Esophagus squamous epithelium (tissue), 5 donors: ENCODE measurements at regions not wholly inside any gene's neighbourhood (a gene's known extent, or its start where the extent isn't known, plus 50 kb on each side); places are given as distances from the start of the nearest gene placed in this dataset.

Experiments
- DNase-seq: peaks from one replicate; lab custom pipeline; 2025; lab: John Stamatoyannopoulos, UW
- H3K27ac ChIP-seq, 4 donors: fragments of 200-600 bp; sonication (generic); one replicate each; pipeline ENCODE4 v1.5.1; 2016 to 2019; ENCODE audit warnings: mild to moderate bottlenecking in 1 of 4
- H3K27me3 ChIP-seq, 4 donors: fragments of 200-600 bp; sonication (generic); 1 replicate in 3 of 4; 2 replicates in 1 of 4; pipeline versions ENCODE4 v1.5.1 to v1.6.0; 2017 to 2021; ENCODE audit warnings: antibody characterized with exemption in 1 of 4
- H3K36me3 ChIP-seq, 3 donors: fragments of 200-600 bp; sonication (generic); one replicate each; pipeline ENCODE4 v1.5.1; 2016 to 2019
- H3K4me1 ChIP-seq, 3 donors: fragments of 200-600 bp; sonication (generic); one replicate each; pipeline ENCODE4 v1.5.1; 2017 to 2019
- H3K4me3 ChIP-seq, 4 donors: fragments of 200-600 bp; sonication (generic); 1 replicate in 3 of 4; 2 replicates in 1 of 4; pipeline ENCODE4 v1.5.1; 2016 to 2019; ENCODE audit warnings: mild to moderate bottlenecking in 2 of 4, moderate library complexity in 1 of 4
- H3K9me3 ChIP-seq, 3 donors: fragments of 200-600 bp; sonication (generic); one replicate each; pipeline ENCODE4 v1.5.1; 2016 to 2019
- POLR2A ChIP-seq, 4 donors: fragments of 450-650 bp; IDR thresholded peaks; one replicate each; pipeline ENCODE4 v1.6.1; 2017; ENCODE audit warnings: antibody characterized with exemption in 4 of 4, mild to moderate bottlenecking in 4 of 4, moderate library complexity in 3 of 4
- WGBS, 2 donors: methylation state at CpG; one replicate each; pipeline ENCODE4 v1.1.5; 2018; 5-methylcytosine and 5-hydroxymethylcytosine counted together
- intact Hi-C: fragments of 100-400 bp; cut with DNase I; formaldehyde crosslinking; loops from one replicate; pipeline ENCODE4 v1.15.0; 2022
- TF ChIP-seq, protein P1 (sequence below), 6 experiments: fragments of 450-650 bp in 4 of 6; fragments of 200-600 bp in 2 of 6; sonication (generic) in 2 of 6; IDR thresholded peaks; one replicate each; pipeline ENCODE4 v1.5.1; 2016 to 2019; ENCODE audit warnings: antibody characterized with exemption in 6 of 6, mild to moderate bottlenecking in 4 of 6, moderate library complexity in 4 of 6
- donor health status: DM: yes; HTN: yes; CAD: no.

DNA sequence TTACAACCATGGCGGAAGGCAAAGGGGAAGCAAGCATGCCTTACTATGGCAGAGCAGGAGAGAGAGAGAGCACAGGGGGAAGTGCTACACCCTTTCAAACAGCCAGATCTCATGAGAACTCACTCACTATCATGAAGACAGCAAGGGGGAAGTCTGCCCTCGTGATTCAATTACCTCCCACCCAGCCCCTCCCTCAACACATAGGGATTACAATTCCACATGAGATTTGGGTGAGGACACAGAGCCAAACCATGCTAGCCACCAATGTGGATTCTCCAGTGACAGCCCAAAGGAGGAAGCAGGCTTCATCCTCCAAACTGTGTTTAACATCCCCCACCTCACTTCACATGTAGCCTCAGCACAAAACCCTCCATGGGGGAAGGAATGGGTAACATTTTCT is 563.7 kb downstream of the CDK5RAP2 start:
- TF ChIP-seq, protein P1, sequence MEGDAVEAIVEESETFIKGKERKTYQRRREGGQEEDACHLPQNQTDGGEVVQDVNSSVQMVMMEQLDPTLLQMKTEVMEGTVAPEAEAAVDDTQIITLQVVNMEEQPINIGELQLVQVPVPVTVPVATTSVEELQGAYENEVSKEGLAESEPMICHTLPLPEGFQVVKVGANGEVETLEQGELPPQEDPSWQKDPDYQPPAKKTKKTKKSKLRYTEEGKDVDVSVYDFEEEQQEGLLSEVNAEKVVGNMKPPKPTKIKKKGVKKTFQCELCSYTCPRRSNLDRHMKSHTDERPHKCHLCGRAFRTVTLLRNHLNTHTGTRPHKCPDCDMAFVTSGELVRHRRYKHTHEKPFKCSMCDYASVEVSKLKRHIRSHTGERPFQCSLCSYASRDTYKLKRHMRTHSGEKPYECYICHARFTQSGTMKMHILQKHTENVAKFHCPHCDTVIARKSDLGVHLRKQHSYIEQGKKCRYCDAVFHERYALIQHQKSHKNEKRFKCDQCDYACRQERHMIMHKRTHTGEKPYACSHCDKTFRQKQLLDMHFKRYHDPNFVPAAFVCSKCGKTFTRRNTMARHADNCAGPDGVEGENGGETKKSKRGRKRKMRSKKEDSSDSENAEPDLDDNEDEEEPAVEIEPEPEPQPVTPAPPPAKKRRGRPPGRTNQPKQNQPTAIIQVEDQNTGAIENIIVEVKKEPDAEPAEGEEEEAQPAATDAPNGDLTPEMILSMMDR (IDR thresholded peaks at IDR 0.05), result no peak
- no peak for TF ChIP-seq POLR2A (IDR thresholded peaks at IDR 0.05)
- WGBS, 2 donors, result 35 to 36% methylated on average over 2 of the region's 2 CpGs
- Histone ChIP-seq H3K4me1 (no peaks in the 10 kb centered on the region), H3K27ac (no peak overlapping the region), H3K36me3 (no peaks in the 10 kb centered on the region), H3K9me3 (no peaks in the 10 kb centered on the region), H3K27me3 (no peaks in the 10 kb centered on the region), H3K4me3 (no peak overlapping the region)
- intact Hi-C loops, result no loop called here
- DNase-seq, result no peak

DNA sequence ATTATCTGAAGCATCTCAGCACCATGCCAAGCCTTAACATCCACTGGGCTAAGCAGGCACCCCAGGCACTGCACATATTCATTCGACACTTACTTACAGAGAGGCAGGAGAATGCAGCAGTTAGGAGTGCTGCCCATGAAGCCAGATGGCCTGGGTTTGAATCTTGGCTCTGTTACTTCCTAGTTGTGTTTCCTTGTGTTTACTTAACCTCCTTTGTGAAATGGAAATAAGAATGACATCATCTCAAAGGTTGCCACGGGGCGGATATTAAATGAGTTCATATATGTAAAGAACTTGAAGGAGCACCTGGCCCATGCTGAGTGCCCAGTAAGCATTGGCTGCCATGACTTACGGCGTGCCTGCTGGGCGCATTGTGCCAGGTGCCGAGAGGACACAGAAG is 565.2 kb downstream of the CDK5RAP2 start:
- H3K9me3 ChIP-seq, result no peaks in the 10 kb centered on the region
- 55 to 67% methylated on average over 7 of the region's 7 CpGs for WGBS, 2 donors
- no peaks in the 10 kb centered on the region for H3K4me1 ChIP-seq
- no peak overlapping the region for H3K27ac ChIP-seq
- H3K36me3 ChIP-seq, result no peaks in the 10 kb centered on the region
- no peak for DNase-seq
- TF ChIP-seq, protein P1 (IDR thresholded peaks at IDR 0.05), result no peak
- no peak for TF ChIP-seq POLR2A (IDR thresholded peaks at IDR 0.05)
- intact Hi-C loops, result no loop called here
- no peaks in the 10 kb centered on the region for H3K27me3 ChIP-seq
- H3K4me3 ChIP-seq, result no peak overlapping the region

DNA sequence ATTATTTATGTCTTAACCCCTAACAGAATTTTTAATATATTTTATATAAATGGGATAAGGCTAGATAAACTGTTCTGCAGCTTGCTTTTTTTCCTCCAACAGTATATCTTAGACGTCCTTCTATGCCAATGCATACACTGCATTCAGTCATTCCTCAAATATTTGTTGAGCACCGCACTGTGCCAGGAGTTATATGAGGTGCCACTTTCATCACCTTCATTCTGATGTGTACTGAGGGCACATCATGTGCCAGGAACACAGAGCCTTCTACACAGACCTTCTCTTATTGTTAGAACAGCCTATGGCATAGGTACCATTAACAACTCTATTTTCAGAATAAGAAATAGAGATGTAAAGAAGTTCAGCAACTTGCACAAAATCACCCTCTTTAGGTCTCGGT is 570.1 kb downstream of the CDK5RAP2 start:
- Histone ChIP-seq H3K4me3 (no peak overlapping the region), H3K27ac (no peak overlapping the region), H3K36me3 (no peaks in the 10 kb centered on the region), H3K27me3 (no peaks in the 10 kb centered on the region), H3K4me1 (no peaks in the 10 kb centered on the region), H3K9me3 (no peaks in the 10 kb centered on the region)
- 34 to 51% methylated on average over 3 of the region's 3 CpGs for WGBS, 2 donors
- intact Hi-C loops, result no loop called here
- DNase-seq, result no peak
- no peak for TF ChIP-seq POLR2A (IDR thresholded peaks at IDR 0.05)
- TF ChIP-seq, protein P1 (IDR thresholded peaks at IDR 0.05), result no peak

DNA sequence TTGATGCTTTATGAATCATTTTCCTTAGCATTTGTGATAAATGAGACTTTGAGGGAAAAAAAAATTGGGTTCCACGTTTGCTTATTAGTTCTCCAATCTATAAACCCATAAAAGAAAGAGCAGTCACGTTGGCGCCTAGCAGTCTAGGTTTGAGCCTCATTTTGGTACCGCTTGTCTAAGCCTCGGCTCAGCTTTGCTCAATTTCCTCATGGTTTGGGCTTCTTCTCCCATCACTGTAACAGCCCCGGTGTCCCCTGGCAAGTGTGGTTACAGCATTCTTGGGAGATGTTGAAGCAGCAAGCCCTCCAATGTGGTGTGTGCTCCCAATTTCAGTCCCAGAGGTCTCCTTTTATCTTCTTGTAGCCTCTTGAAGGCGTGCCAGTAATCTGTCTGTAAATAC is 578.4 kb downstream of the CDK5RAP2 start:
- intact Hi-C loops, result no loop called here
- Histone ChIP-seq H3K27ac (no peak overlapping the region), H3K36me3 (no peaks in the 10 kb centered on the region), H3K4me3 (no peak overlapping the region), H3K27me3 (no peaks in the 10 kb centered on the region), H3K9me3 (no peaks in the 10 kb centered on the region), H3K4me1 (no peaks in the 10 kb centered on the region)
- WGBS, 2 donors, result 55 to 76% methylated on average over 6 to 7 of the region's 7 CpGs
- no peak for DNase-seq
- TF ChIP-seq, protein P1 (IDR thresholded peaks at IDR 0.05), result no peak
- no peak for TF ChIP-seq POLR2A (IDR thresholded peaks at IDR 0.05)

DNA sequence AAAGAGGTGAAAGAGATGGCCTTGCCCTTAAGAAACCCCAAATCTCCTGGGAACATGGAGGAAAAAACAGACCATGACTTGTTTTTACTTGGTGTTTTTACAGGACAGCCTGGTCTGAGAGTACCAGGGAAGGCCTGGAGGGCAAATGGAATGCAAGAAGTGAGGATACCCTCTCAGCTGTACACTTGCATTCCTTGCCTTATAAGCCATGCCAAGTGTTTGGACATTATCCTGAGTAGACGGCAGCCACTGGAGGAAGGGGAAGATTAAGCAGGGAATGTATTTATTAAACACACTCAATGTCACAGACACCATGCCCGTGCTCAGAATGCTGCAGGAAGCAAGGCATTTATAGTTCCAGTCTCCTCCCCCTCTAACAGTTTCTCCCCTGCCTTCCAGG is 581.4 kb downstream of the CDK5RAP2 start:
- no peaks in the 10 kb centered on the region for H3K36me3 ChIP-seq
- H3K4me3 ChIP-seq, result no peak overlapping the region
- H3K9me3 ChIP-seq, result no peaks in the 10 kb centered on the region
- no peak overlapping the region for H3K27ac ChIP-seq
- intact Hi-C loops, result no loop called here
- TF ChIP-seq, protein P1 (IDR thresholded peaks at IDR 0.05), result no peak
- no peak for TF ChIP-seq POLR2A (IDR thresholded peaks at IDR 0.05)
- no peaks in the 10 kb centered on the region for H3K4me1 ChIP-seq
- 34 to 37% methylated on average over 2 of the region's 2 CpGs for WGBS, 2 donors
- no peak for DNase-seq
- H3K27me3 ChIP-seq, result peaks cover 0 to 3% (median 0%) of the 10 kb centered on the region in 4 donors
